ENCODE measurements at regions not wholly inside any gene's neighbourhood (a gene's known extent, or its start where the extent isn't known, plus 50 kb on each side); places are given as distances from the start of the nearest gene placed in this dataset.

GRCh38 chr18:52190195-52190594, 149.8 kb upstream of the DCC start:
- peaks cover 19% of the 10 kb centered on the region for H3K4me1 ChIP-seq
- H3K9me3 ChIP-seq (ENCODE audit: low read depth): no peaks in the 10 kb centered on the region
- H4K20me1 ChIP-seq (ENCODE audit: low read depth): no peaks in the 10 kb centered on the region
- no peaks in the 10 kb centered on the region for H3K36me3 ChIP-seq
- H3F3A ChIP-seq (ENCODE audit: low read depth): no peaks in the 10 kb centered on the region
- peak overlapping the region; percentile 45 for H3K4me2 ChIP-seq
- H3K27me3 ChIP-seq: peaks cover 28% of the 10 kb centered on the region
- H3K79me2 ChIP-seq (ENCODE audit: low read depth): no peaks in the 10 kb centered on the region
- H3K4me3 Mint-ChIP-seq: no peak overlapping the region
- no peak overlapping the region for H3K27ac ChIP-seq
- no peaks in the 10 kb centered on the region for H3K36me3 Mint-ChIP-seq
- no peaks in the 10 kb centered on the region for H3K27me3 Mint-ChIP-seq (ENCODE audit: insufficient read depth, low read depth)
- no peak overlapping the region for H3K9ac ChIP-seq
- H3K27ac Mint-ChIP-seq: peak overlapping the region; percentile 38
- H2AFZ ChIP-seq (replicated peaks): no peak overlapping the region
- peaks cover 18% of the 10 kb centered on the region for H3K4me1 Mint-ChIP-seq
- DNase-seq (ENCODE audit: low spot score): no peak
- TF ChIP-seq EZH2phosphoT487 (IDR thresholded peaks at IDR 0.05): no peak
- no peak for TF ChIP-seq CTCF (IDR thresholded peaks at IDR 0.05)
- no peak for TF ChIP-seq EZH2 (IDR thresholded peaks at IDR 0.05)
- H3K4me3 ChIP-seq: no peak overlapping the region
- no peaks in the 10 kb centered on the region for H3K9me3 Mint-ChIP-seq

- no peaks in the 10 kb centered on the region for H3K79me2 ChIP-seq (ENCODE audit: low read depth)
- peak overlapping the region; percentile 45 for H3K4me2 ChIP-seq
- Mint-ChIP-seq H3K27me3 (ENCODE audit: insufficient read depth, low read depth) (no peaks in the 10 kb centered on the region), H3K27ac (peak overlapping the region; percentile 38), H3K4me1 (peaks cover 18% of the 10 kb centered on the region), H3K9me3 (no peaks in the 10 kb centered on the region), H3K4me3 (no peak overlapping the region), H3K36me3 (no peaks in the 10 kb centered on the region)
- no peaks in the 10 kb centered on the region for H3F3A ChIP-seq (ENCODE audit: low read depth)
- H3K9me3 ChIP-seq (ENCODE audit: low read depth): no peaks in the 10 kb centered on the region
- H3K27me3 ChIP-seq: peaks cover 28% of the 10 kb centered on the region
- DNase-seq (ENCODE audit: low spot score): peak; percentile 60
- no peak overlapping the region for H3K9ac ChIP-seq
- no peak overlapping the region for H2AFZ ChIP-seq (replicated peaks)
- no peaks in the 10 kb centered on the region for H4K20me1 ChIP-seq (ENCODE audit: low read depth)
- H3K27ac ChIP-seq: no peak overlapping the region
- H3K4me3 ChIP-seq: no peak overlapping the region
- no peaks in the 10 kb centered on the region for H3K36me3 ChIP-seq
- peaks cover 19% of the 10 kb centered on the region for H3K4me1 ChIP-seq
- no peak for TF ChIP-seq EZH2 (IDR thresholded peaks at IDR 0.05)
- TF ChIP-seq EZH2phosphoT487 (IDR thresholded peaks at IDR 0.05): peak; percentile 86
Observed at GRCh38 chr18:52190631-52191030, 149.4 kb upstream of the DCC start.

GRCh38 chr18:52200406-52200805, 139.6 kb upstream of the DCC start:
- no peaks in the 10 kb centered on the region for H3K36me3 Mint-ChIP-seq
- H3K9ac ChIP-seq: no peak overlapping the region
- H3F3A ChIP-seq (ENCODE audit: low read depth): no peaks in the 10 kb centered on the region
- no peak overlapping the region for H3K4me2 ChIP-seq
- H3K27me3 Mint-ChIP-seq (ENCODE audit: insufficient read depth, low read depth): no peaks in the 10 kb centered on the region
- TF ChIP-seq EZH2phosphoT487 (IDR thresholded peaks at IDR 0.05): no peak
- TF ChIP-seq CTCF (IDR thresholded peaks at IDR 0.05): no peak
- TF ChIP-seq EZH2 (IDR thresholded peaks at IDR 0.05): no peak
- H4K20me1 ChIP-seq (ENCODE audit: low read depth): no peaks in the 10 kb centered on the region
- H3K9me3 ChIP-seq (ENCODE audit: low read depth): no peaks in the 10 kb centered on the region
- peaks cover 6% of the 10 kb centered on the region for H3K9me3 Mint-ChIP-seq
- DNase-seq (ENCODE audit: low spot score): no peak
- H3K27me3 ChIP-seq: no peaks in the 10 kb centered on the region
- H3K36me3 ChIP-seq: no peaks in the 10 kb centered on the region
- peaks cover 16% of the 10 kb centered on the region for H3K4me1 ChIP-seq
- no peak overlapping the region for H3K4me3 Mint-ChIP-seq
- H3K27ac ChIP-seq: no peak overlapping the region
- no peak overlapping the region for H3K27ac Mint-ChIP-seq
- peaks cover 10% of the 10 kb centered on the region for H3K4me1 Mint-ChIP-seq
- no peak overlapping the region for H2AFZ ChIP-seq (replicated peaks)
- H3K4me3 ChIP-seq: no peak overlapping the region
- H3K79me2 ChIP-seq (ENCODE audit: low read depth): no peaks in the 10 kb centered on the region

- peak; percentile 17 for DNase-seq (ENCODE audit: low spot score)
- Mint-ChIP-seq H3K27me3 (ENCODE audit: insufficient read depth, low read depth) (no peaks in the 10 kb centered on the region), H3K36me3 (no peaks in the 10 kb centered on the region), H3K27ac (no peak overlapping the region), H3K4me3 (no peak overlapping the region), H3K4me1 (peaks cover 11% of the 10 kb centered on the region), H3K9me3 (peaks cover 6% of the 10 kb centered on the region)
- Histone ChIP-seq H3K27ac (no peak overlapping the region), H3K4me1 (peaks cover 16% of the 10 kb centered on the region), H3K9me3 (ENCODE audit: low read depth) (no peaks in the 10 kb centered on the region), H3K79me2 (ENCODE audit: low read depth) (no peaks in the 10 kb centered on the region), H3K9ac (no peak overlapping the region), H3K4me2 (no peak overlapping the region), H2AFZ (replicated peaks) (no peak overlapping the region), H3K36me3 (no peaks in the 10 kb centered on the region), H4K20me1 (ENCODE audit: low read depth) (no peaks in the 10 kb centered on the region), H3K4me3 (no peak overlapping the region), H3F3A (ENCODE audit: low read depth) (no peaks in the 10 kb centered on the region), H3K27me3 (no peaks in the 10 kb centered on the region)
- no peak for TF ChIP-seq EZH2phosphoT487 (IDR thresholded peaks at IDR 0.05)
- no peak for TF ChIP-seq CTCF (IDR thresholded peaks at IDR 0.05)
- no peak for TF ChIP-seq EZH2 (IDR thresholded peaks at IDR 0.05)
Observed at GRCh38 chr18:52200921-52201663, 138.9 kb upstream of the DCC start.

Data from neural progenitor cell (in vitro differentiated cells).